ENCODE measurements at regions not wholly inside any gene's neighbourhood (a gene's known extent, or its start where the extent isn't known, plus 50 kb on each side); places are given as distances from the start of the nearest gene placed in this dataset.

- Histone ChIP-seq H3K9ac (ENCODE audit: low read length) (no peak overlapping the region), H4K20me1 (ENCODE audit: insufficient read depth) (no peaks in the 10 kb centered on the region), H3K27ac (ENCODE audit: low read depth, low read length) (no peak overlapping the region), H3K79me2 (ENCODE audit: insufficient read depth, low read length) (no peaks in the 10 kb centered on the region), H2AFZ (ENCODE audit: low read depth, low read length, poor library complexity, severe bottlenecking) (no peak overlapping the region), H3K27me3 (ENCODE audit: insufficient read depth, low read length) (no peaks in the 10 kb centered on the region), H3K4me1 (ENCODE audit: control insufficient read depth in 1 of 2, insufficient read depth in 2 of 2, low read length in 2 of 2) (no peaks in the 10 kb centered on the region), H3K36me3 (ENCODE audit: control insufficient read depth in 1 of 2, insufficient read depth in 2 of 2, low read length in 2 of 2) (no peaks in the 10 kb centered on the region), H3K4me3 (replicated peaks in 1 of 2; ENCODE audit: low read depth in 1 of 2, low read length in 2 of 2) (no peak overlapping the region), H3K9me2 (ENCODE audit: insufficient read depth) (no peaks in the 10 kb centered on the region), H3K4me2 (ENCODE audit: low read length) (no peak overlapping the region), H3K9me3 (ENCODE audit: control insufficient read depth in 1 of 2, insufficient read depth in 1 of 2, low read depth in 1 of 2, low read length in 2 of 2) (no peaks in the 10 kb centered on the region)
- ATAC-seq (no peak), DNase-seq (ENCODE audit: low read depth, low spot score) (no peak)
- no TSS peak for BruUV-seq (replicated peaks)
- TF ChIP-seq REST (IDR thresholded peaks at IDR 0.05; ENCODE audit: low read depth) (no peak), POLR2AphosphoS5 (IDR thresholded peaks at IDR 0.05; ENCODE audit: low read depth, low read length) (no peak), YY1 (IDR thresholded peaks at IDR 0.05; ENCODE audit: extremely low read depth, insufficient replicate concordance, low read depth, low read length) (no peak), CBX3 (IDR thresholded peaks at IDR 0.05; ENCODE audit: low read depth) (no peak), SP1 (IDR thresholded peaks at IDR 0.05; ENCODE audit: low read depth) (no peak), EGR1 (IDR thresholded peaks at IDR 0.05; ENCODE audit: low read depth) (no peak), FOSL1 (IDR thresholded peaks at IDR 0.05; ENCODE audit: low read depth) (no peak), ZNF274 (IDR thresholded peaks at IDR 0.05; ENCODE audit: low read depth, low read length) (no peak), EZH2phosphoT487 (IDR thresholded peaks at IDR 0.05; ENCODE audit: borderline replicate concordance) (no peak)
- TF ChIP-seq, protein P1, sequence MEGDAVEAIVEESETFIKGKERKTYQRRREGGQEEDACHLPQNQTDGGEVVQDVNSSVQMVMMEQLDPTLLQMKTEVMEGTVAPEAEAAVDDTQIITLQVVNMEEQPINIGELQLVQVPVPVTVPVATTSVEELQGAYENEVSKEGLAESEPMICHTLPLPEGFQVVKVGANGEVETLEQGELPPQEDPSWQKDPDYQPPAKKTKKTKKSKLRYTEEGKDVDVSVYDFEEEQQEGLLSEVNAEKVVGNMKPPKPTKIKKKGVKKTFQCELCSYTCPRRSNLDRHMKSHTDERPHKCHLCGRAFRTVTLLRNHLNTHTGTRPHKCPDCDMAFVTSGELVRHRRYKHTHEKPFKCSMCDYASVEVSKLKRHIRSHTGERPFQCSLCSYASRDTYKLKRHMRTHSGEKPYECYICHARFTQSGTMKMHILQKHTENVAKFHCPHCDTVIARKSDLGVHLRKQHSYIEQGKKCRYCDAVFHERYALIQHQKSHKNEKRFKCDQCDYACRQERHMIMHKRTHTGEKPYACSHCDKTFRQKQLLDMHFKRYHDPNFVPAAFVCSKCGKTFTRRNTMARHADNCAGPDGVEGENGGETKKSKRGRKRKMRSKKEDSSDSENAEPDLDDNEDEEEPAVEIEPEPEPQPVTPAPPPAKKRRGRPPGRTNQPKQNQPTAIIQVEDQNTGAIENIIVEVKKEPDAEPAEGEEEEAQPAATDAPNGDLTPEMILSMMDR (IDR thresholded peaks at IDR 0.05 in 2 of 3, conservative IDR thresholded peaks at IDR 0.05 in 1 of 3; ENCODE audit: borderline replicate concordance in 1 of 3, insufficient read depth in 1 of 3, low read depth in 2 of 3, low read length in 2 of 3) = no peak
- ChIA-PET CTCF (no interaction called here), RAD21 (ENCODE audit: low non-redundant PET in 1 of 2, low total read pairs in 2 of 2, uncharacterized antibody in 2 of 2, unreplicated experiment in 2 of 2) (no interaction called here), POLR2A (no interaction called here)
- intact Hi-C loops (cut with micrococcal nuclease) = no loop called here
These were observed 480.9 kb upstream of the MARCKS start for GRCh38 chr6:113375950-113376846.
